ENCODE measurements at regions not wholly inside any gene's neighbourhood (a gene's known extent, or its start where the extent isn't known, plus 50 kb on each side); places are given as distances from the start of the nearest gene placed in this dataset.

DNA sequence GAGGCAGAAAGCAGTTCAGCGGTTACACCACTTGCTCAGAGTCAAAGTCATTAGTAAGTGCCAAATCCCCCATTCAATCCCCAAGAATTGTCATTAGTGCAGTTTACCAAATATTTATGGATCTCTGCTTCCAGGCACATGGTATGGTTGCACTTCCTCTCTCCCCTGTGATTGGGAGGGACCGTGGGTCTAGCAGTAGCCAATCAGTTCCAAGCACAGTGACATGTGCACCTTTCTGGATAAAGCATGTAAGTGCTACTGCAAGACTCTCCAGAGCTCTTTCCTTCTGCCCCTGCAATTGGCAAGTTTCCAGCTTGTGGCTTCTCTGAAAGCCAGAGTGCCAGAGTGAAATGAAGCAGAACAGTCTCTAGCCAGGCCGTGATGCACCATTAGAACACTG lies 85.3 kb upstream of the FLRT2 start:
- DNase-seq, result peak; percentile 95

DNA sequence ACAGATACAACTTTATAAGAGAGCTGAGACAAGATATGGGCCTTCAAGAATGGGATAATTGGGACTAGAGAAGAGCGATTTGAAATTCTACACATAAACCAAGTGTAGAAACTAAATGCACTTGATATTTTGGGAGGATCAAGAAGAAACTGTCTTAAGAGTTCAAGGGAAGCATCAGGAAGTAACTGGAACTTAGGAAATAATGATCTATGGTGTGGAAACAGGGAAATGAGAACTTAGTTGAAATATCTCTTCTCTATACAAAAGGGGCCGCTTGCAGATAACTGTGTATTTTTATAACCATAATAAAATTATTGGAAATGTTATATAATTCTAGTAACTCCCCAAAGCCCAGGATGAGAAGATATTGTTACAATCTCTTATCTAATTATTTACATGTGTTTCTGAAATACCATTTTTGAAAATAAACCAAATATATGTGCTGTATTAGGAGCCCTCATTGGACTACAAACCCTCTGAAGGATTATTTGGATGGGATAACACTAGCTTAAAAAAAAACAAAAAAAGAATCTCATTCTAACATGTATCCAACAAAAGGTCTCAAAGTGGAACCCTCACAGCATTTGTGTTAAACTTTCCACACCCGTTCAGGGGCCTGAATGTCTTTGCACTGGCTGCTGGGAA lies 84.7 kb upstream of the FLRT2 start:
- DNase-seq, result no peak

DNA sequence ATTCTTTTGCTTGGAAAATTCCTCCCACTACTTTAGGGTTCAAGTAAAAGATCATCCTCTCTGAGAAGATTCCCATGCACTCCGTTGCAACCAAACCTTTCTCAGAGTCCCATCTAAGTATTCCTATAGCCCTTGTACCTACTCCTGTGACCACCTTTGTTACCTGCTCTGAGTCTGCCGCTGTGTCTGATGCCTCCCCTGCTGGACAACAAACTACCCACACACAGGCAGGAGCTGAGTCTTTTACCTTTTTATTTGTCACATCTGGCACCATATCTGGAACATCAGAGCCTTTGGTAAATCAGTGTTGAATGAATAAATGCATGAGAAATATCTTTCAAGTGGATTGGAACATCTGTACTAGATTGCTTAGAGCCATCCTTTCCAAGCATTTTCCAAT lies 82.1 kb upstream of the FLRT2 start:
- DNase-seq, result no peak

DNA sequence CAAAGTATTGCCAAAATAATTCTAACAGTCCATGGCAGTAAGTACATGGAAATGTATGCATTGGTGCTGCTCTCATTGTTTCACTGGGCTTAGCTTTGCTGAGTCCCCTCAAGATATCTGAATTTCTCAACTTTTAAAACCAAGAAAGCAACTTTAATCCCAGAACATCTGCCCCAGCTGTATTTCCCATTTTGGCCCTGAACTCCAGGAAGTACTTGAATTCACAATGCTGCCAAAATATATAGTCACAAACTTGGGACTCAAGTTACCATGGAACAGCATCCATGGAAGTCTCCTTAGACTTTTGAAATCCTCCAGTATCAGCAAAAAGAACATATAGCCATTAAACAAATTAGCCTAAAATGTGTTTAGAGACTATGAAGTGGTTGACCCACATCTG lies 78.5 kb upstream of the FLRT2 start:
- DNase-seq, result no peak

DNA sequence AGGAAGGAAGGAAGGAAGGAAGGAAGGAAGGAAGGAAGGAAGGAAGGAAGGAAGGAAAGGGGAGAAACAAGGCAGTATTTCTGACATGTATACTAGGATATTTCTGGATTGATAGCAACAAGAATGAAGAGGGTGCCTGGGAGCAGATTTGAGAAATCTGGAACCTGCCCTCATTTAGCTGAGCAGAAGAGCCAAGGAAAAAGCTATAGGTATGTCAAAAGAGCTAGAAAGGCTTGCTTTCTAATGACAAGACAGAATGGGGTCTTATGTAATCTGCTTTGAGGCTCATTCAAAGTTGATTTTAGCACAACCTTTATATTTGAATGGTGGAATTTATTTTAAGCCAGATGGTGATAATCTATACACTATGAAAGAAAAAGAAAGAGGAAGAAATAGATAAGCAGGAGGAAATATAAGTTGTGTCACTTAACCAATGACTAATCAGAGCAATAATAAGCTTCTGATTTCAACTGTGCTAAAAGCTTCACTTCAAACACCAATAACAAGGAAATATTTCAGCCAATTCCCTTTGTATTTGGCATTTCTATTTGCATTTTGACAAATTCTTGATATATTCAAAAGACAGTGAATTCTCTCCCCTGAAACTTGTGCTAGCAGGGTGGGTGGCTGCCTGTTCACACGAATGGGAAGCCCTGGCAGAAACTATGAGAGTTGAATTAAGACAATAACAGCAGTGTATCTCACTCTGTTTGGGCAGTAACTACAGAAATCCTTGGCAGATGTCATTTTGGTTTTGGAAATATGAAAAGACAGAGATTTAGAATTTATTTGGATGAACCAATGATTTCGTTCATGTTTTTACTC lies 76.3 kb upstream of the FLRT2 start:
- no peak for DNase-seq

DNA sequence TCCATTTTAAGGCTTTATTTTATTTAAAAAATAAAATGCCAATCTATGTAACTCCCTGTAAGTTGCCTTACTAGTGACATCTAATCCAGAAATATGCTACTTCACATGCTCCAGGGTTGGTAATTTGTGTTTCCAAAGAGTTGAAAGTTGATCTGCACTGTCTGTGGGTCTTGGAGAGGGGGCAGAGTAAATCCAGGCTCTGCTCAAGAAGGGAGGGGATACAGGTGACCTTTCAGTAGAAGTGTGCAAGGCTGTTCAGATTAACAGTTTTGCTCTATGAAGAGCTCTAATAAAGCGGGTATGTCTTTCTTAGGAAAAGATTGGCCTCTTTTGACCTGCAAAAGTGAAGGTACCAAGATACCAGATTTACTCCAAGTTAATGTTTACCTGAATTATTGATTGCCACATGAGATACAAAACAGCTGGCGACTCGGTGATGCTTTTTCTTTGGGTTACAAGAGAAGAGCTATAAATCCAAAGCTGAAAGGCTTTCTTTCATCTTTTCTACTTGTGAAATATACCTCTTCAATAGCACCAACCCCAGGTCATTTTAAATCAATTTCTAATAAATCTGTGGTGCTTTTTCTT lies 75.6 kb upstream of the FLRT2 start:
- no peak for DNase-seq

DNA sequence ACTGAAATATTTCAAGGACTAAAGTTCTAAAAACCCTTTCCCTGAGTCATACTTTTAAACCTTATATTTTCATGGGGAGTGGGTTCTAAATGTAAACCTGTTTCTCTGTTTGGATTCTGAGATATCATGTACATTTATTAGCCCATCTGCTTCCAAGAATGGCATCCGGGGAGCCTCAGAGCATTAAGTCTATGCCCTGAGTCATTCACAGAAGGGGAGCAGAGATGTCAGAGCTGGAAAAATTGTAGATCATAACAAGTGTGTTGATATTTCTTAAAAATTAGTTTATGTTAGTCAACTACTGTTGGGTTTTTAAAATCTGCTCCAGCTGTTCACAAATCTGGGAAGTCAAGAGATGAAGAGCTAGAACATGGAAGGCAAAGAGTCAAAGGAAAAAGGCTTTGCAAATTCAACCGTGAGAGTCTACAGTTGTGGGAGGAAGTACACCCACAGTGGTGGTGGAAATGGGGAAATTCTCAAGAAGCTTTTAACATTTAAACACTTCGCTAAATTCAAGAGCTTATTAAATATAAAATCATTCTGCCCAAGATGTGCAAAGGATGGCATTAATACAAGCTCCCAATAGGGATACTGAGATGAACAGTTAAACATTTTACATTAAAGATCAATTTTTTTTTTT lies 70.5 kb upstream of the FLRT2 start:
- DNase-seq, result no peak

DNA sequence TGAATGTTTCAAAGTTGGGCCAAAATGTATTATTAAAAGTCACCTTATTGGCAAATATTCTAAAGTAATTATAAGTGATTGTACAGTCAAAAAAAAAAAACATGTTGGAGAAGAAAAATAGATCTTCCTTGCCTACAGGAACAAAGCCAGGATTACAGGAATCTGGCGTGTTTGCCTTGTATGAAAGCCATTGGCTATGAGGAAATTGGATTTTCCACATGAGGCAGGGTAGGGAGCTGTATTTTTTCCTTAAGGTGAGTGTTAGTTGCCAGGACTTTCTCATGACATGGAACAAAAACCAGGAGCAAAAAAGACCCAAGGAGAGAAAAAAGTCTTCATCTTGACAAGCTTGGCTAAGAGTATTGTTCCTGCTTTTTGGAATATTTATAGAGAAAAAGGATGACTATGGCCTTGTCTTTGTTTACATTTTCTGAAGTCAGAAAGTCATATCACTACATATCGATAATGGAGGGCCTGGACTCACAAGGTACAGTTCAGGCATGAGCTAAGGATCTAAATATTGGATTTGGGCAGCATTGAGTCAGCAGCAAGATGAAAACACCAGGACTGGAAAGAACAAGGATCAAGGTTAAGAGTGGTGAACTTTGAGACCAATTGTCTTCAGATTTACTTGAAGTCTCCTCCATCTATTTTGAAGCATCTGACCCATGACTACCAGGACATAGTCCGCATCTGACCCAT lies 68.4 kb upstream of the FLRT2 start:
- DNase-seq, result no peak

DNA sequence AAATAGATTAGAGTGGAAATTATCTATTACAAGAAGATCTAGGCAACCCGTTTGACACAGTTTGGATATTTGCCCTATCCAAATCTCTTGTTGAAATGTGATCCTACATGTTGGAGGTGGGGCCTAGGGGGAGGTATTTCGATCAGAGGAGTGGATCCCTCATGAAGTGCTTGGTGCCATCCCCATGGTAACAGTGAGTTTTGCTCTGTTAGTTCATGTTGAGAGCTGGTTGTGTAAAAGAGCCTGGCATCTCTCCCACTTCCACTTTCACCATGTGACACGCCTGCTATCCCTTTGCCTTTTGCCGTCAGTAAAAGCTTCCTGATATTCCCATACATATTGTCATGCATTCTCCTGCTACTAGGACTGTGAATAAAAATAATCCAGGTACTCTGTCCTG lies 66.4 kb upstream of the FLRT2 start:
- DNase-seq, result peak; percentile 33

DNA sequence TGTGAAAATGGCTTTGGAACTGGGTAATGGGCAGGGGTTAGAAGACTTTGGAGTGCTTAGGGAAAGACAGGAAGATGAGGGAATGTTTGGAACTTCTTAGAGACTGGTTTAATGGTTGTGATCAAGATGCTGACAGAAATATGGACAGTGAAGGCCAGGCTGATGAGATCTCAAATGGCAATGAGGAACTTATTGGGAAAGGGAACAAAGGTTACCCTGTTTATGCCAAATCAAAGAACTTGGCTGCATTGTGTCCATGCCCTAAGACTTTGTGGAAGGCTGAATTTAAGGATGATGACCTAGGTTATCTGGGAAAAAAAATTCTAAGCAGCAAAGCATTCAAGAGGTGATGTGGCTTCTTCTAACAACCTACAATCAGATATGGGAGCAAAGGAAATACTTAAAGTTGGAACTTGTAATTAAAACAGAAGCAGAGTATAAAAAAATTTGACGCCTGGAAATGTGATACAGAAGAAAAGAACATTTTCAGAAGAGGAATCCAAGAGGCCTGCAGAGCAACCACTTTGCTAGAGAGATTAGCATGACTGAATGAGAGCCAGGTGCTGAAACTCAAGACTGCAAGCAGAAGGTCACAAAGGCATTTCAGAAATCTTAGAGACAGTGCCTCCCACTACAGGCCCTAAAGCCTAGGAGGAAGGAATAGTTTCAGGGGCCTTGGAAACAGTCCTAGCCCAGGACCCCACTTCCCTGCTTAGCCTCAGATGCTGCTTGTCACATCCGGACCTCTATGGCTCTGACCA lies 65.6 kb upstream of the FLRT2 start:
- no peak for DNase-seq

DNA sequence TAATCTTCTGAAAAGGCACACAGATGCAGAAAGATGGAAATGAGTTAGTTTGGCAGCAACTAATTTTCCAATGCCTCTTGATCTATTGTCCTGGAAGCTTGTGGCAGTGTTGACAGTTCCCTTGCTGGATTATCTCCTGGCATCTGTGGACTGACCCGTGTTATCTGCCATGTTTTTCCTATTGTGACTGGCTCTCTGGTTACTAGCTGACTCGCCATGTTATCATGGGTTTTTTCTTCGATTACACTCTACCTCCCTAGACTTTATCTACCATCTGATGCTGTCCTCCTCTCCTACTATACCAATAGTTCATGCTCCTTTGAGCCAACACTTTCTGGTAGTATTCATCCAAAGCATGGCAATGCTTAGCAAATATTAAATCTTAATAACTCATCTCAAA lies 63.3 kb upstream of the FLRT2 start:
- no peak for DNase-seq

DNA sequence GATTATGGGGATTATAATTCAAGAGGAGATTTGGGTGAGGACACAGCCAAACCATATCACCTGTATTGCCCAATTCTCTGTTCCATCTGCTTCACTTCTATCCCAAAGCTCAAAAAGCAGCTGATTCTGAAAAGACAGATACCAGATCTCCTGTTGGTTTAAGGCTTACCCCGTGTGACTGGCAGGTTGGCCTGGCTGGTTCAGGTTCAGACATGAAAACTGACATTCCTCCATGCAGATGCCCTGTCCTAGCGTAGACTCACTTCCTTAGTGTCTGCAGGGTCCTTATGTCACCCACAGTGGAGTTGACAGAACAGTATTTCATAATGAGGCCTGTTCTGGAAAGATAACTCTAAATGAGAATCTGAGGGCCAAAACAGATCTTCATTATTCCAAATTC lies 61.1 kb upstream of the FLRT2 start:
- DNase-seq, result no peak

DNA sequence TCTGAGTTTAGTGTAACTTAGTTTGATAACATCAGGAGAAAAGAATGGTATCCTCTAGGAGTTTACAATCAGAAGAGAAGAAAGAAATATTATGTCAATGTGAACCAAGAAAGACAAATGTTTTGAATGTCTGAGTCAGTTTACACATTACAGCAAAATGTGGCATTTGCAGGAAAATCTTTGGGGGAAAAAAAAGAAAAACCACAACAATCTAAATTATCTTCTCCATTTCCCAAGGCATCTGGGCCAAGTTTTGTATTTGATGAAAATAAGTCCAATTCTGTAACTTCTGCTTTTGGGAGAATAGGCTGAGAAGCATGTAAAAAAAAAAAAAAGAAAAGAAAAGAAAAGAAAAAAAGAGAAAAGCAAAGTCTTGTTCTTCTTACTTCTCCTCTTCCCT lies 58.8 kb upstream of the FLRT2 start:
- no peak for DNase-seq

DNA sequence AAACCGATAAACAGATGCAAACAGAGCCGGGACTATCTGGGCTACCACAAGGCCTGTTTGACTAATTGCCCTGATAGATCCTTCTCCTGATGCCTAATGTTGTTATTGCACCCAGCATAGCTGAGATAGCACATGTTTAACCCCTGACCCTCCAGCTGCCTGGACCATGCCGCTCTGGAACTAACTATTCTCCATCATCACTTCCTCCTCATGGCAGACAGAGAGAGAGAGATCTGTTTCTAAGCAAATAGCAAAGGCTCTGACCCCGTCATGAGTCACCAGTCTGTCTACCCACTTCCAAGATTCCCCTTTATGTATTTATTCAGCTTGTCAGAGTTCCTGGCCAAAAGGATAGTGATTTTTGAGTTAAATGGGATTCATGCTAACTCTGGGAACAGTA lies 58.2 kb upstream of the FLRT2 start:
- DNase-seq, result no peak

DNA sequence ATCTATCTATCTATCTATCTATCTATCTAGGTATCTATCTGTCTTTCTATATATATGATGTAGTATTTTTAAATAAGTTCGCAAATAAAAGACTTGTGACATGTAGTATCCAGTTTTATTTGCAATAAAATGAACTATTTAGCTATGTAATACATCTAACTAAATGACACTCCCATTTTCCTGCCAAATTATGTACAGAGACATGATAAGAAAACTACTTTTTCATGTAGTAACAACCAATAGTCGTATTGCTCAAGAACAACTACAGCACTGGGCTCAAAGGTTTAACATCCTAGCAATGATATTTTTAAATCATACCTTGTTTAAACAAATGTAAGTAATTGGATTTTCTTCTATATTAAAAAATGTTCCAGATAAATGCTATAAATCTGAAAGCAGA lies 55.5 kb upstream of the FLRT2 start:
- DNase-seq, result no peak

DNA sequence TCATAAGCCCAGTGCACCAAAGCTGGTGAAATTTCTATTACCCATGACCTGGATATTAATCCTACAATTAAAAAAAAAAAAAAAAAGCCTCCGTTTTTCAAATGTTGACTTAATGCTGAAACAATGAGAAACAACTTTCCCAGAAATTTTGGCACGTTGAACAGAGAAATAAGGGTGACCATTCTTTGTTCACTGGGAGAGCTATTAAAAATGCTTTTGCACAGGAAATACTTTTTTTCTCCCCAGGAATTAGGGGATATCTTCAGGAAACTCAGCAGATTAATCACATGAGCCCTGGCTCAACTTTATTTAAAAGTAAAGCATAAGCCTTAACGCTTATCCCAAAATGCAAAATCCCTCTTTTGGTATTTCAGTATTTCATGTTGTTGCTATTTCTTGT lies 54.8 kb upstream of the FLRT2 start:
- no peak for DNase-seq

DNA sequence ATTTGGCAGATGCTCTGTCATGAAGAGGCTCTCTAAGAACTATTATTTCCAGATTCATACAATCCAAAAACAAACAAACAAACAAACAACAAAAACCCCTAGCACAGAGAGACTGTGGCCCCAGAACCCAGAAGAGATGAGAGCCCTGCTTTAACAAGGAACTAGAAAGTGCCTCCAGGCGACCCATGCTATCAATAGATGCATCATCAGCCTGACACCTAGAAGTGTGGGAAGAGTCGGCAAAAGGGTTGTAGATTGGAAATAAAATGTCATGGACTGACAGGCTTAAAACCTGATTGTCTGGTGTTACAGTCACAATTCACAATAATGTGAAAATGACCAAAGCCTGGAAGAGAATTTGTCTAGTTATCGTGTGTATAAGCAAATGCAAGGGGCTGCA lies 50.6 kb upstream of the FLRT2 start:
- DNase-seq, result no peak

DNA sequence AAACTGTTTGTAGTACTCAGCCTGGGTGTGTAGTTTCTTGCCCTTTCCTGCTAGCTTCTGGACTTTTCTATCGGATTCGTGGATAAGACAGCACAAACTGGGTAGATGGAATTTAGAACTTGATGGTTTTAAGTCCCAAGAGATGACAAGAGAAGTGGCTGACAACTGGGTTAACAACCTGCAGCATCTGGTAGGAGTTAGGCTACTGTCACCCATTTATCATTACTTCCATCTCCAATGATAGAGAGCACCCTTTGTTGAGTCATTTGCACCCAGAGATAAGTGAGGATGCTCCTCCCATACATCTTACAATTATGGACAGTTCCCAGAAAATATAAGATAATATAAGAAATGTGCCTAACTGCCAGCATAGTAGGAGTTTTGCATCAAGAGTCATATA lies 50.2 kb upstream of the FLRT2 start:
- DNase-seq, result no peak

All from NCI-H2107 (cell line).